ENCODE measurements at regions not wholly inside any gene's neighbourhood (a gene's known extent, or its start where the extent isn't known, plus 50 kb on each side); places are given as distances from the start of the nearest gene placed in this dataset.

DNA sequence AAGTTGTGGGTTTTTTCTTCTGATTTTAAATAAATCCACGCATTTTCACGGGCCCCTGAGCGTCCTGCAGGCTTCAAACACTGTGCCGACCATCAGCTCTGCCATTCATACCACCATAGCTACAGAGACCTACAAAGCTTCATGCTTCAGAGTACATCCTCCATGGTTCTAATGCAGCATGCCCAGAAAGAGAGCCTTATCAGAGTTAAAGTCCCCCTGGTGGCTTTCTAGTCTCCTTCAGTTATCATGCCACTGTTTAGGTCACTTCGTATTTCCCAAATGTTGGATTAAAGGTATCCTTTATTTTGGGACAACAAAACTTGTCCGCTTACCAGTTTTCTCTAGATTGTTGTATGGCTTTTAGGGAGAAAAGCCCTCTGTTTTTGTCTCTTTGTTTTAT, 66.7 kb upstream of the VCX2 start:
- POLR2A ChIA-PET (ENCODE audit: low non-redundant PET): no interaction called here
- H3K27ac ChIP-seq (ENCODE audit: low read depth, low read length, poor library complexity, severe bottlenecking): no peak overlapping the region
- BruUV-seq (replicated peaks): no TSS peak
- no peak for DNase-seq (ENCODE audit: low spot score)
- H3K4me3 ChIP-seq (ENCODE audit: low read depth, low read length, poor library complexity, severe bottlenecking): no peak overlapping the region
- no peaks in the 10 kb centered on the region for H3K27me3 ChIP-seq (replicated peaks; ENCODE audit: insufficient read depth, low read depth, low read length, poor library complexity)
- no peaks in the 10 kb centered on the region for H3K36me3 ChIP-seq (ENCODE audit: insufficient read depth, low read length, poor library complexity, severe bottlenecking)
- intact Hi-C loops (cut with micrococcal nuclease; ENCODE audit: unreplicated experiment): no loop called here
- CTCF ChIA-PET: no interaction called here
- TF ChIP-seq, protein P1, sequence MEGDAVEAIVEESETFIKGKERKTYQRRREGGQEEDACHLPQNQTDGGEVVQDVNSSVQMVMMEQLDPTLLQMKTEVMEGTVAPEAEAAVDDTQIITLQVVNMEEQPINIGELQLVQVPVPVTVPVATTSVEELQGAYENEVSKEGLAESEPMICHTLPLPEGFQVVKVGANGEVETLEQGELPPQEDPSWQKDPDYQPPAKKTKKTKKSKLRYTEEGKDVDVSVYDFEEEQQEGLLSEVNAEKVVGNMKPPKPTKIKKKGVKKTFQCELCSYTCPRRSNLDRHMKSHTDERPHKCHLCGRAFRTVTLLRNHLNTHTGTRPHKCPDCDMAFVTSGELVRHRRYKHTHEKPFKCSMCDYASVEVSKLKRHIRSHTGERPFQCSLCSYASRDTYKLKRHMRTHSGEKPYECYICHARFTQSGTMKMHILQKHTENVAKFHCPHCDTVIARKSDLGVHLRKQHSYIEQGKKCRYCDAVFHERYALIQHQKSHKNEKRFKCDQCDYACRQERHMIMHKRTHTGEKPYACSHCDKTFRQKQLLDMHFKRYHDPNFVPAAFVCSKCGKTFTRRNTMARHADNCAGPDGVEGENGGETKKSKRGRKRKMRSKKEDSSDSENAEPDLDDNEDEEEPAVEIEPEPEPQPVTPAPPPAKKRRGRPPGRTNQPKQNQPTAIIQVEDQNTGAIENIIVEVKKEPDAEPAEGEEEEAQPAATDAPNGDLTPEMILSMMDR (conservative IDR thresholded peaks at IDR 0.05; ENCODE audit: low read depth, low read length): no peak
- no peak for TF ChIP-seq EZH2 (IDR thresholded peaks at IDR 0.05; ENCODE audit: borderline replicate concordance, low read depth, low read length, poor library complexity, severe bottlenecking)
- H3K9me3 ChIP-seq (ENCODE audit: low read depth, low read length, poor library complexity, severe bottlenecking): no peaks in the 10 kb centered on the region
- H3K4me1 ChIP-seq (ENCODE audit: insufficient read depth, low read length, poor library complexity, severe bottlenecking): no peaks in the 10 kb centered on the region

DNA sequence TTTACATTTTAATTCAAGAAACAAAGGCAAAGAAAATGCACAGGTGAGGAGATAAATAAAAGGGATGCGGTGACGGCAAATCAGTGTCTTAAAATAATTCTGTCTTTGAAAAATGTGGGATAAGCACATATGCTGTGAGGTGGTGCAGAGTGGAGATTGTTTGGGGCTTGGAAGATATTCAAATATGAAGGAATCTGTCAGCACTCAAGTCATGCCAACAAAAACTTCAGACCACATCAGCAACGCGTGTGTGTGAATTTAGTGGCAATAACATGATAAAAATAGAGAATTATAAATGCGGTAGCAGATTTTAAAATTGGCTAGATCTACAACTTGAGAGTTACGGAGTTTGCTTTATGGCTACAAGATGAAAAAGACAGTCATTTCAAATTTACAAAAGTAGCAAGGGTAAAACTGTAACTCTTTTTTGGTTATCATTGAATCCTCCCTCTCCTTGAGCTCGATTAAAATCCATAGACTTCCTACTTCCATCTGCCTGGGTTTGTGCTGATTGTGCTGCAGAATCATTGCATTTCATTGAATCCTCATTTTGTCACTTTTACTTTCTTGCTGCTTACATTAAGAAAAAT, 71.5 kb upstream of the VCX2 start:
- no peaks in the 10 kb centered on the region for H3K36me3 ChIP-seq (ENCODE audit: insufficient read depth, low read length, poor library complexity, severe bottlenecking)
- no peak for DNase-seq (ENCODE audit: low spot score)
- H3K4me3 ChIP-seq (ENCODE audit: low read depth, low read length, poor library complexity, severe bottlenecking): no peak overlapping the region
- intact Hi-C loops (cut with micrococcal nuclease; ENCODE audit: unreplicated experiment): no loop called here
- H3K9me3 ChIP-seq (ENCODE audit: low read depth, low read length, poor library complexity, severe bottlenecking): no peaks in the 10 kb centered on the region
- H3K27ac ChIP-seq (ENCODE audit: low read depth, low read length, poor library complexity, severe bottlenecking): no peak overlapping the region
- no peaks in the 10 kb centered on the region for H3K27me3 ChIP-seq (replicated peaks; ENCODE audit: insufficient read depth, low read depth, low read length, poor library complexity)
- TF ChIP-seq, protein P1 (conservative IDR thresholded peaks at IDR 0.05; ENCODE audit: low read depth, low read length): no peak
- no peak for TF ChIP-seq EZH2 (IDR thresholded peaks at IDR 0.05; ENCODE audit: borderline replicate concordance, low read depth, low read length, poor library complexity, severe bottlenecking)
- no peaks in the 10 kb centered on the region for H3K4me1 ChIP-seq (ENCODE audit: insufficient read depth, low read length, poor library complexity, severe bottlenecking)
- BruUV-seq (replicated peaks): no TSS peak
- ChIA-PET CTCF (no interaction called here), POLR2A (ENCODE audit: low non-redundant PET) (no interaction called here)

DNA sequence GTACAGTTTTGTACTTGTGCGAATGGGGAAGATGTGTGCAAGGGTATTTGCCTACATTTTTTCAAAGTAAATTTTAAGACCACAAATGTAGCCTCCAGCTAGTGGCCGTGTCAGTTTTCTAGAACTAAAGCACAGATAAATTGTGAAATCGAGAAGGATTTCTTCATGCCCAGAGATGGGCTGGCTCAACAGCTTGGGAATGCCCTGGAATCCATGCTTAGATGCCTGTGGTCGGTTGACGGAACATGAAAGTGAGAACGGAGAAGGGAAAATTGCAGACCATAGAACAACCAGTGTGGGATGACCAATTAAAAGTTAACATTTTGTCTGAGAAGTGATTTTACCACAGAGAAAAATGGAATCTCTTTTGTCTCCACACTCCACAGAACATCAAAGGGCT, 73.2 kb upstream of the VCX2 start:
- no TSS peak for BruUV-seq (replicated peaks)
- DNase-seq (ENCODE audit: low spot score): no peak
- H3K4me3 ChIP-seq (ENCODE audit: low read depth, low read length, poor library complexity, severe bottlenecking): no peak overlapping the region
- POLR2A ChIA-PET (ENCODE audit: low non-redundant PET): no interaction called here
- no peak for TF ChIP-seq EZH2 (IDR thresholded peaks at IDR 0.05; ENCODE audit: borderline replicate concordance, low read depth, low read length, poor library complexity, severe bottlenecking)
- TF ChIP-seq, protein P1 (conservative IDR thresholded peaks at IDR 0.05; ENCODE audit: low read depth, low read length): no peak
- H3K36me3 ChIP-seq (ENCODE audit: insufficient read depth, low read length, poor library complexity, severe bottlenecking): no peaks in the 10 kb centered on the region
- no peak overlapping the region for H3K27ac ChIP-seq (ENCODE audit: low read depth, low read length, poor library complexity, severe bottlenecking)
- H3K9me3 ChIP-seq (ENCODE audit: low read depth, low read length, poor library complexity, severe bottlenecking): no peaks in the 10 kb centered on the region
- intact Hi-C loops (cut with micrococcal nuclease; ENCODE audit: unreplicated experiment): no loop called here
- CTCF ChIA-PET: no interaction called here
- H3K4me1 ChIP-seq (ENCODE audit: insufficient read depth, low read length, poor library complexity, severe bottlenecking): no peaks in the 10 kb centered on the region
- no peaks in the 10 kb centered on the region for H3K27me3 ChIP-seq (replicated peaks; ENCODE audit: insufficient read depth, low read depth, low read length, poor library complexity)

Measured in A673 (cell line).